Keratinocyte (primary cell): ENCODE measurements at regions not wholly inside any gene's neighbourhood (a gene's known extent, or its start where the extent isn't known, plus 50 kb on each side); places are given as distances from the start of the nearest gene placed in this dataset.

Experiments used
- DNase-seq: peaks from one replicate; pipeline ENCODE4 v3.0.0-alpha.2; 2011; ENCODE audit warnings: low read depth, missing footprints, low spot score
- FAIRE-seq: peaks from 2 replicates; lab custom pipeline; 2011; peaks lifted over from hg19 to GRCh38; lab: Jason Lieb, UNC
- H2AFZ ChIP-seq: 2 replicates; pipeline ENCODE4 v1.6.0; 2012; ENCODE audit warnings: low read length, control low read depth, inconsistent platforms; ENCODE audit not compliant: control insufficient read depth
- H3K27ac ChIP-seq: 2 replicates; pipeline ENCODE4 v1.5.1; 2011; ENCODE audit warnings: low read length; ENCODE audit not compliant: control insufficient read depth, insufficient read depth
- H3K27me3 ChIP-seq: 3 replicates; pipeline ENCODE4 v1.6.0; 2011; ENCODE audit warnings: low read length; ENCODE audit not compliant: control insufficient read depth, insufficient read depth; ENCODE audit errors: extremely low read depth
- H3K36me3 ChIP-seq, 2 experiments: 2 replicates in 1 of 2; 3 replicates in 1 of 2; pipeline ENCODE4 v1.5.1; 2011; ENCODE audit warnings: low read length in 2 of 2, mild to moderate bottlenecking in 1 of 2; ENCODE audit not compliant: control insufficient read depth in 2 of 2, insufficient read depth in 2 of 2; ENCODE audit errors: extremely low read depth in 1 of 2
- H3K4me1 ChIP-seq: 3 replicates; pipeline ENCODE4 v1.5.1; 2011; ENCODE audit warnings: low read length; ENCODE audit not compliant: control insufficient read depth, insufficient read depth; ENCODE audit errors: extremely low read depth
- H3K4me2 ChIP-seq: 3 replicates; pipeline ENCODE4 v1.6.0; 2011; ENCODE audit warnings: low read depth, low read length; ENCODE audit not compliant: control insufficient read depth, insufficient read depth; ENCODE audit errors: extremely low read depth
- H3K4me3 ChIP-seq, 3 experiments: fragments of 200-600 bp in 1 of 3; sonication (generic) in 1 of 3; 2 replicates in 2 of 3; 3 replicates in 1 of 3; pipeline ENCODE4 v1.5.1; 2011 to 2016; ENCODE audit warnings: low read length in 3 of 3, mild to moderate bottlenecking in 3 of 3, control low read depth in 2 of 3, inconsistent platforms in 1 of 3, low read depth in 1 of 3, mixed read lengths in 1 of 3, mixed run types in 1 of 3, moderate library complexity in 1 of 3; ENCODE audit not compliant: control insufficient read depth in 2 of 3, insufficient read depth in 2 of 3; ENCODE audit errors: extremely low read depth in 1 of 3
- H3K79me2 ChIP-seq: 2 replicates; pipeline ENCODE4 v1.6.0; 2012; ENCODE audit warnings: low read length; ENCODE audit not compliant: control insufficient read depth, insufficient read depth
- H3K9ac ChIP-seq: 3 replicates; pipeline ENCODE4 v1.6.0; 2011; ENCODE audit warnings: low read length; ENCODE audit not compliant: control insufficient read depth, insufficient read depth; ENCODE audit errors: extremely low read depth
- H3K9me1 ChIP-seq: 3 replicates; pipeline ENCODE4 v1.6.0; 2011; ENCODE audit warnings: low read length; ENCODE audit not compliant: control insufficient read depth, insufficient read depth; ENCODE audit errors: extremely low read depth
- H3K9me3 ChIP-seq: 2 replicates; pipeline ENCODE4 v1.5.1; 2012; ENCODE audit warnings: low read depth, low read length; ENCODE audit not compliant: control insufficient read depth
- H4K20me1 ChIP-seq: 3 replicates; pipeline ENCODE4 v1.6.0; 2011; ENCODE audit warnings: low read length; ENCODE audit not compliant: control insufficient read depth, insufficient read depth; ENCODE audit errors: extremely low read depth
- CTCF ChIP-seq, 3 experiments: IDR thresholded peaks in 1 of 3; conservative IDR thresholded peaks in 1 of 3; optimal IDR thresholded peaks in 1 of 3; 2 replicates in 2 of 3; 3 replicates in 1 of 3; pipeline versions ENCODE3 to v1.5.1; 2011; ENCODE audit warnings: low read length in 3 of 3, mild to moderate bottlenecking in 3 of 3, moderate library complexity in 2 of 3, control low read depth in 1 of 3, inconsistent platforms in 1 of 3; ENCODE audit not compliant: insufficient read depth in 2 of 3; ENCODE audit errors: extremely low read depth in 1 of 3
- EZH2 ChIP-seq: IDR thresholded peaks from one replicate; pipeline ENCODE4 v1.6.1; 2012; ENCODE audit warnings: inconsistent platforms, mild to moderate bottlenecking, low read length, moderate library complexity
- dilution Hi-C: fragments of 300-500 bp; cut with MboI; formaldehyde crosslinking; loops from one replicate; pipeline ENCODE4 v1.7.0; 2020; ENCODE audit warnings: low sequenced_read_pairs; ENCODE audit not compliant: extremely low pct_ligation_motif_present

- no peaks in the 10 kb centered on the region for H3K4me1 ChIP-seq
- H3K9me3 ChIP-seq = no peaks in the 10 kb centered on the region
- no peaks in the 10 kb centered on the region for H3K9me1 ChIP-seq
- H3K27ac ChIP-seq = no peak overlapping the region
- no peak overlapping the region for H2AFZ ChIP-seq
- no peaks in the 10 kb centered on the region for H4K20me1 ChIP-seq
- H3K4me3 ChIP-seq = no peak overlapping the region
- H3K27me3 ChIP-seq = peaks cover 20% of the 10 kb centered on the region
- FAIRE-seq (no peak), DNase-seq (no peak)
- H3K9ac ChIP-seq = no peak overlapping the region
- dilution Hi-C loops = no loop called here
- TF ChIP-seq EZH2 = no peak
- no peak for TF ChIP-seq CTCF (optimal IDR thresholded peaks at IDR 0.05 in 1 of 3, IDR thresholded peaks at IDR 0.05 in 1 of 3, conservative IDR thresholded peaks at IDR 0.05 in 1 of 3; ENCODE audit: extremely low read depth in 1 of 3, insufficient read depth in 2 of 3, low read length in 3 of 3)
- no peaks in the 10 kb centered on the region for H3K79me2 ChIP-seq
- H3K36me3 ChIP-seq = peaks cover 0 to 2% of the 10 kb centered on the region in 2 experiments
- H3K4me2 ChIP-seq = no peak overlapping the region
These were observed 143.2 kb downstream of the SHANK2 start for GRCh38 chr11:71109186-71109585.

GRCh38 chr11:71108013-71108865, 144.1 kb downstream of the SHANK2 start:
- Histone ChIP-seq H4K20me1 (no peaks in the 10 kb centered on the region), H3K4me3 (no peak overlapping the region), H3K9me3 (no peaks in the 10 kb centered on the region), H3K36me3 (peaks cover 0 to 2% of the 10 kb centered on the region in 2 experiments), H3K9me1 (no peaks in the 10 kb centered on the region), H3K27me3 (peaks cover 11% of the 10 kb centered on the region), H3K79me2 (no peaks in the 10 kb centered on the region), H2AFZ (no peak overlapping the region), H3K9ac (no peak overlapping the region), H3K4me1 (no peaks in the 10 kb centered on the region), H3K27ac (no peak overlapping the region), H3K4me2 (no peak overlapping the region)
- DNase-seq (no peak), FAIRE-seq (no peak)
- dilution Hi-C loops = no loop called here
- TF ChIP-seq EZH2 (no peak), CTCF (optimal IDR thresholded peaks at IDR 0.05 in 1 of 3, IDR thresholded peaks at IDR 0.05 in 1 of 3, conservative IDR thresholded peaks at IDR 0.05 in 1 of 3; ENCODE audit: extremely low read depth in 1 of 3, insufficient read depth in 2 of 3, low read length in 3 of 3) (no peak)
